GM23338 (cell line): ENCODE measurements at regions not wholly inside any gene's neighbourhood (a gene's known extent, or its start where the extent isn't known, plus 50 kb on each side); places are given as distances from the start of the nearest gene placed in this dataset.

Experiments
- CREB1 ChIP-seq: fragments of 250-450 bp; sonication (Bioruptor Pico); IDR thresholded peaks from 2 replicates; pipeline ENCODE4 v1.5.0; 2020; ENCODE audit warnings: low read depth, mild to moderate bottlenecking, moderate library complexity
- CTCF ChIP-seq, 2 experiments: fragments of 200-600 bp in 1 of 2; sonication (generic) in 1 of 2; conservative IDR thresholded peaks; 2 replicates each; pipeline versions ENCODE4 v1.5.1 to v1.6.1; 2016 to 2017; ENCODE audit warnings: antibody characterized with exemption in 2 of 2, low read depth in 2 of 2, mild to moderate bottlenecking in 2 of 2, moderate library complexity in 1 of 2
- ETS1 ChIP-seq: IDR thresholded peaks from 2 replicates; pipeline ENCODE4 v1.6.1; 2016; ENCODE audit warnings: antibody characterized with exemption
- EZH2 ChIP-seq: fragments of 200-600 bp; sonication (generic); IDR thresholded peaks from one replicate; pipeline ENCODE4 v1.8.0; 2017; ENCODE audit warnings: antibody characterized with exemption, mild to moderate bottlenecking, low read depth; ENCODE audit not compliant: unreplicated experiment
- EZH2phosphoT487 ChIP-seq: fragments of 200-600 bp; sonication (generic); IDR thresholded peaks from one replicate; pipeline ENCODE4 v1.8.1; 2018; ENCODE audit warnings: antibody characterized with exemption; ENCODE audit not compliant: unreplicated experiment
- JUNB ChIP-seq: IDR thresholded peaks from one replicate; pipeline ENCODE4 v1.6.1; 2016; ENCODE audit warnings: antibody characterized with exemption; ENCODE audit not compliant: unreplicated experiment
- POLR2AphosphoS5 ChIP-seq: IDR thresholded peaks from 2 replicates; pipeline ENCODE4 v1.6.1; 2016; ENCODE audit warnings: antibody characterized with exemption, low read depth
- REST ChIP-seq: IDR thresholded peaks from one replicate; pipeline ENCODE4 v1.6.1; 2018; ENCODE audit warnings: antibody characterized with exemption; ENCODE audit not compliant: unreplicated experiment
- STAT1 ChIP-seq: IDR thresholded peaks from one replicate; pipeline ENCODE4 v1.6.1; 2016; ENCODE audit warnings: antibody characterized with exemption; ENCODE audit not compliant: unreplicated experiment
- ZNF331 ChIP-seq: fragments of 250-450 bp; sonication (Bioruptor Pico); IDR thresholded peaks from 2 replicates; pipeline ENCODE4 v1.5.0; 2020; ENCODE audit warnings: low read depth, mild to moderate bottlenecking, moderate library complexity

GRCh38 chr2:83305758-83306378, 1153.2 kb downstream of the SUCLG1 start:
- TF ChIP-seq JUNB = no peak
- TF ChIP-seq REST = no peak
- no peak for TF ChIP-seq ETS1
- no peak for TF ChIP-seq CTCF (conservative IDR thresholded peaks at IDR 0.05; ENCODE audit: low read depth in 2 of 2)
- no peak for TF ChIP-seq EZH2
- no peak for TF ChIP-seq STAT1
- no peak for TF ChIP-seq EZH2phosphoT487
- no peak for TF ChIP-seq ZNF331 (CRISPR knock-in tag)
- no peak for TF ChIP-seq POLR2AphosphoS5
- TF ChIP-seq CREB1 (CRISPR knock-in tag) = no peak
